ENCODE measurements at regions not wholly inside any gene's neighbourhood (a gene's known extent, or its start where the extent isn't known, plus 50 kb on each side); places are given as distances from the start of the nearest gene placed in this dataset.

DNA sequence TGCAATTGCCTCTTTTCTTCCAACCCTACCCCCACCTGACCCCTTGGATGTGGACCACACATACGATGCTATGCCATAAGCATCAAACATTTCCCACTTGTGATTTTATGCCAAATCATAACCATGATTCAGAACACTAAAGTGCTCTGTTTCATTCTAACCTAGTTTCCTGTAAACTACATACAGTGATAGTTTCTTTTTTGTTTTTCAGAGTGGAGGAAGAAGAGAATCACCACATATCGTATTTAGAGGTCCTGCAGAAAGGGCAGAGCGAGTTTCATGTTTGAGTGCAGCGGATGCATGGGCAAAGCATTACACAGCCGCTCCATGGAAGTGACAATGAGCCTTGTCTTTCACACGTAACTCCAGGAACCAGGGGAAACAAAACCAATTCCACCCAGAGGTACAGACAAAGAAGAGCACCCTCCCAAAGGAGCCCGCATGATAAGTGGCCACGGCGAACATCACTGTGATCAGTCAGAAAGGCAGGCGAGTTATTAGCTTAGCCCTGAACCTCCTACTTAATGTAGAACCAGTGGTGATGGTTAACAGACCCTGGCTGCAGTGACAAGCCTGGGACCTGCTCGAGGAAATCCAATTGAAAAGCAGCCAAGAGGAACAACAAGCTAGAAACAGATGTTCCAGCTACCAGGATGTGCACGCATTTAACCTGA lies 64.0 kb upstream of the ZNF281 start (continued):
- no peak for TF ChIP-seq ZNF239 (tag by site-specific recombination; IDR thresholded peaks at IDR 0.05)

- Histone ChIP-seq H3K4me1 (ENCODE audit: control insufficient read depth, insufficient read depth, low read length) (0 out of 2 replicates have a peak, but pooled peaks cover 2% of the 10 kb centered on the region), H3K4me3 (ENCODE audit: low read depth, low read length) (no peak overlapping the region), H3K9me3 (ENCODE audit: control insufficient read depth, insufficient read depth, low read depth, low read length) (no peaks in the 10 kb centered on the region), H3K27ac (ENCODE audit: extremely low read depth, low read depth, low read length) (no peak overlapping the region), H3K36me3 (ENCODE audit: control insufficient read depth in 2 of 2, insufficient read depth in 1 of 2, low read length in 2 of 2) (no peaks in the 10 kb centered on the region)
- CTCF ChIA-PET: no interaction called here
- TF ChIP-seq, protein P1, sequence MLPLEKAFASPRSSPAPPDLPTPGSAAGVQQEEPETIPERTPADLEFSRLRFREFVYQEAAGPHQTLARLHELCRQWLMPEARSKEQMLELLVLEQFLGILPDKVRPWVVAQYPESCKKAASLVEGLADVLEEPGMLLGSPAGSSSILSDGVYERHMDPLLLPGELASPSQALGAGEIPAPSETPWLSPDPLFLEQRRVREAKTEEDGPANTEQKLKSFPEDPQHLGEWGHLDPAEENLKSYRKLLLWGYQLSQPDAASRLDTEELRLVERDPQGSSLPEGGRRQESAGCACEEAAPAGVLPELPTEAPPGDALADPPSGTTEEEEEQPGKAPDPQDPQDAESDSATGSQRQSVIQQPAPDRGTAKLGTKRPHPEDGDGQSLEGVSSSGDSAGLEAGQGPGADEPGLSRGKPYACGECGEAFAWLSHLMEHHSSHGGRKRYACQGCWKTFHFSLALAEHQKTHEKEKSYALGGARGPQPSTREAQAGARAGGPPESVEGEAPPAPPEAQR (tag by site-specific recombination; IDR thresholded peaks at IDR 0.05): no peak
- TF ChIP-seq ZEB2 (tag by site-specific recombination; IDR thresholded peaks at IDR 0.05) (0 out of 2 replicates have a peak, but pooled peaks have one; percentile 31), FEZF1 (tag by site-specific recombination; IDR thresholded peaks at IDR 0.05) (peak; percentile 74), ZNF24 (tag by site-specific recombination; IDR thresholded peaks at IDR 0.05) (0 out of 2 replicates have a peak, but pooled peaks have one; percentile 41), ZNF629 (tag by site-specific recombination; IDR thresholded peaks at IDR 0.05) (0 out of 2 replicates have a peak, but pooled peaks have one; percentile 31), SP7 (tag by site-specific recombination; IDR thresholded peaks at IDR 0.05) (peak; percentile 33; the same call in 1 of the 2 replicates), PRDM1 (tag by site-specific recombination; IDR thresholded peaks at IDR 0.05) (0 out of 2 replicates have a peak, but pooled peaks have one; percentile 40), ZNF10 (tag by site-specific recombination; IDR thresholded peaks at IDR 0.05) (0 out of 2 replicates have a peak, but pooled peaks have one; percentile 16), ZSCAN5A (tag by site-specific recombination; IDR thresholded peaks at IDR 0.05) (no peak)
- TF ChIP-seq, protein P2, sequence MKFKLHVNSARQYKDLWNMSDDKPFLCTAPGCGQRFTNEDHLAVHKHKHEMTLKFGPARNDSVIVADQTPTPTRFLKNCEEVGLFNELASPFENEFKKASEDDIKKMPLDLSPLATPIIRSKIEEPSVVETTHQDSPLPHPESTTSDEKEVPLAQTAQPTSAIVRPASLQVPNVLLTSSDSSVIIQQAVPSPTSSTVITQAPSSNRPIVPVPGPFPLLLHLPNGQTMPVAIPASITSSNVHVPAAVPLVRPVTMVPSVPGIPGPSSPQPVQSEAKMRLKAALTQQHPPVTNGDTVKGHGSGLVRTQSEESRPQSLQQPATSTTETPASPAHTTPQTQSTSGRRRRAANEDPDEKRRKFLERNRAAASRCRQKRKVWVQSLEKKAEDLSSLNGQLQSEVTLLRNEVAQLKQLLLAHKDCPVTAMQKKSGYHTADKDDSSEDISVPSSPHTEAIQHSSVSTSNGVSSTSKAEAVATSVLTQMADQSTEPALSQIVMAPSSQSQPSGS (tag by site-specific recombination; IDR thresholded peaks at IDR 0.05; ENCODE audit: low read depth): peak; percentile 86
- POLR2A ChIA-PET: no interaction called here
Observed at GRCh38 chr1:200471739-200472138, 61.9 kb upstream of the ZNF281 start.

GRCh38 chr1:200468264-200469001 lies 58.6 kb upstream of the ZNF281 start:
- H3K36me3 ChIP-seq (ENCODE audit: control insufficient read depth in 2 of 2, insufficient read depth in 1 of 2, low read length in 2 of 2): no peaks in the 10 kb centered on the region
- no peaks in the 10 kb centered on the region for H3K4me1 ChIP-seq (ENCODE audit: control insufficient read depth, insufficient read depth, low read length)
- ChIA-PET CTCF (interaction anchor here (0.7 kb wide), 1 partner anchor 492 kb away, joined by 3 read pairs; no protein-coding TSS in a partner anchor), POLR2A (no interaction called here)
- no peaks in the 10 kb centered on the region for H3K9me3 ChIP-seq (ENCODE audit: control insufficient read depth, insufficient read depth, low read depth, low read length)
- H3K4me3 ChIP-seq (ENCODE audit: low read depth, low read length): no peak overlapping the region
- no peak overlapping the region for H3K27ac ChIP-seq (ENCODE audit: extremely low read depth, low read depth, low read length)
- TF ChIP-seq ZNF530 (tag by site-specific recombination; IDR thresholded peaks at IDR 0.05; ENCODE audit: low read depth) (no peak), SP7 (tag by site-specific recombination; IDR thresholded peaks at IDR 0.05) (no peak), ZNF701 (tag by site-specific recombination; IDR thresholded peaks at IDR 0.05) (no peak), ZNF37A (tag by site-specific recombination; IDR thresholded peaks at IDR 0.05) (no peak), ZNF660 (tag by site-specific recombination; IDR thresholded peaks at IDR 0.05) (no peak), YY1 (tag by site-specific recombination; IDR thresholded peaks at IDR 0.05) (no peak), ZNF341 (tag by site-specific recombination; IDR thresholded peaks at IDR 0.05; ENCODE audit: low read depth) (no peak), ZIC2 (tag by site-specific recombination; IDR thresholded peaks at IDR 0.05) (no peak)
- TF ChIP-seq, protein P3, sequence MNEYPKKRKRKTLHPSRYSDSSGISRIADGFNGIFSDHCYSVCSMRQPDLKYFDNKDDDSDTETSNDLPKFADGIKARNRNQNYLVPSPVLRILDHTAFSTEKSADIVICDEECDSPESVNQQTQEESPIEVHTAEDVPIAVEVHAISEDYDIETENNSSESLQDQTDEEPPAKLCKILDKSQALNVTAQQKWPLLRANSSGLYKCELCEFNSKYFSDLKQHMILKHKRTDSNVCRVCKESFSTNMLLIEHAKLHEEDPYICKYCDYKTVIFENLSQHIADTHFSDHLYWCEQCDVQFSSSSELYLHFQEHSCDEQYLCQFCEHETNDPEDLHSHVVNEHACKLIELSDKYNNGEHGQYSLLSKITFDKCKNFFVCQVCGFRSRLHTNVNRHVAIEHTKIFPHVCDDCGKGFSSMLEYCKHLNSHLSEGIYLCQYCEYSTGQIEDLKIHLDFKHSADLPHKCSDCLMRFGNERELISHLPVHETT (tag by site-specific recombination; IDR thresholded peaks at IDR 0.05): no peak
- TF ChIP-seq, protein P4, sequence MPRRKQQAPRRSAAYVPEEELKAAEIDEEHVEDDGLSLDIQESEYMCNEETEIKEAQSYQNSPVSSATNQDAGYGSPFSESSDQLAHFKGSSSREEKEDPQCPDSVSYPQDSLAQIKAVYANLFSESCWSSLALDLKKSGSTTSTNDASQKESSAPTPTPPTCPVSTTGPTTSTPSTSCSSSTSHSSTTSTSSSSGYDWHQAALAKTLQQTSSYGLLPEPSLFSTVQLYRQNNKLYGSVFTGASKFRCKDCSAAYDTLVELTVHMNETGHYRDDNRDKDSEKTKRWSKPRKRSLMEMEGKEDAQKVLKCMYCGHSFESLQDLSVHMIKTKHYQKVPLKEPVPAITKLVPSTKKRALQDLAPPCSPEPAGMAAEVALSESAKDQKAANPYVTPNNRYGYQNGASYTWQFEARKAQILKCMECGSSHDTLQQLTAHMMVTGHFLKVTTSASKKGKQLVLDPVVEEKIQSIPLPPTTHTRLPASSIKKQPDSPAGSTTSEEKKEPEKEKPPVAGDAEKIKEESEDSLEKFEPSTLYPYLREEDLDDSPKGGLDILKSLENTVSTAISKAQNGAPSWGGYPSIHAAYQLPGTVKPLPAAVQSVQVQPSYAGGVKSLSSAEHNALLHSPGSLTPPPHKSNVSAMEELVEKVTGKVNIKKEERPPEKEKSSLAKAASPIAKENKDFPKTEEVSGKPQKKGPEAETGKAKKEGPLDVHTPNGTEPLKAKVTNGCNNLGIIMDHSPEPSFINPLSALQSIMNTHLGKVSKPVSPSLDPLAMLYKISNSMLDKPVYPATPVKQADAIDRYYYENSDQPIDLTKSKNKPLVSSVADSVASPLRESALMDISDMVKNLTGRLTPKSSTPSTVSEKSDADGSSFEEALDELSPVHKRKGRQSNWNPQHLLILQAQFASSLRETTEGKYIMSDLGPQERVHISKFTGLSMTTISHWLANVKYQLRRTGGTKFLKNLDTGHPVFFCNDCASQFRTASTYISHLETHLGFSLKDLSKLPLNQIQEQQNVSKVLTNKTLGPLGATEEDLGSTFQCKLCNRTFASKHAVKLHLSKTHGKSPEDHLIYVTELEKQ (tag by site-specific recombination; IDR thresholded peaks at IDR 0.05; ENCODE audit: borderline replicate concordance): no peak
- TF ChIP-seq, protein P5, sequence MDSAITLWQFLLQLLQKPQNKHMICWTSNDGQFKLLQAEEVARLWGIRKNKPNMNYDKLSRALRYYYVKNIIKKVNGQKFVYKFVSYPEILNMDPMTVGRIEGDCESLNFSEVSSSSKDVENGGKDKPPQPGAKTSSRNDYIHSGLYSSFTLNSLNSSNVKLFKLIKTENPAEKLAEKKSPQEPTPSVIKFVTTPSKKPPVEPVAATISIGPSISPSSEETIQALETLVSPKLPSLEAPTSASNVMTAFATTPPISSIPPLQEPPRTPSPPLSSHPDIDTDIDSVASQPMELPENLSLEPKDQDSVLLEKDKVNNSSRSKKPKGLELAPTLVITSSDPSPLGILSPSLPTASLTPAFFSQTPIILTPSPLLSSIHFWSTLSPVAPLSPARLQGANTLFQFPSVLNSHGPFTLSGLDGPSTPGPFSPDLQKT (IDR thresholded peaks at IDR 0.05; ENCODE audit: borderline replicate concordance, low read depth, low read length): no peak

Measured in HEK293 (cell line).